ENCODE measurements at regions not wholly inside any gene's neighbourhood (a gene's known extent, or its start where the extent isn't known, plus 50 kb on each side); places are given as distances from the start of the nearest gene placed in this dataset.
"Not testable (repeated sequence)": the region's sequence is repeated elsewhere in the genome, so short reads cannot be mapped to it uniquely, and the experiment has no call there.

GRCh38 chr1:192878249-192878648 lies 69.4 kb downstream of the RGS2 start:
- Mint-ChIP-seq H3K4me1 (no peaks in the 10 kb centered on the region), H3K36me3 (peaks cover 0 to 9% (median 0%) of the 10 kb centered on the region in 3 donors), H3K4me3 (no peak overlapping the region), H3K9me3 (peaks cover 0 to 2% (median 0%) of the 10 kb centered on the region in 5 donors), H3K27me3 (peaks cover 14 to 17% of the 10 kb centered on the region in 2 donors), H3K27ac (no peak overlapping the region)
- Histone ChIP-seq H3K36me3 (ENCODE audit: insufficient read depth, low read length) (no peaks in the 10 kb centered on the region), H3K4me1 (ENCODE audit: insufficient read depth, low read length) (no peaks in the 10 kb centered on the region), H3K27me3 (ENCODE audit: insufficient read depth, low read length, poor library complexity, severe bottlenecking) (no peaks in the 10 kb centered on the region), H3K27ac (ENCODE audit: low read depth, low read length) (no peak overlapping the region), H3K9me3 (ENCODE audit: low read length) (no peaks in the 10 kb centered on the region), H3K4me3 (ENCODE audit: low read length) (no peak overlapping the region)
- ChIA-PET CTCF (no interaction called here), POLR2A (no interaction called here)
- no peak for DNase-seq

- no peak overlapping the region for H3K27ac ChIP-seq (ENCODE audit: low read depth, low read length)
- Mint-ChIP-seq H3K4me1 (no peaks in the 10 kb centered on the region), H3K4me3 (no peak overlapping the region), H3K9me3 (peaks cover 0 to 2% (median 0%) of the 10 kb centered on the region in 5 donors), H3K36me3 (peaks cover 0 to 9% (median 0%) of the 10 kb centered on the region in 3 donors), H3K27me3 (peaks cover 10 to 15% of the 10 kb centered on the region in 2 donors), H3K27ac (no peak overlapping the region)
- no peaks in the 10 kb centered on the region for H3K27me3 ChIP-seq (ENCODE audit: insufficient read depth, low read length, poor library complexity, severe bottlenecking)
- no peak overlapping the region for H3K4me3 ChIP-seq (ENCODE audit: low read length)
- no peaks in the 10 kb centered on the region for H3K36me3 ChIP-seq (ENCODE audit: insufficient read depth, low read length)
- POLR2A ChIA-PET: no interaction called here
- no peaks in the 10 kb centered on the region for H3K9me3 ChIP-seq (ENCODE audit: low read length)
- DNase-seq: no peak
- no peaks in the 10 kb centered on the region for H3K4me1 ChIP-seq (ENCODE audit: insufficient read depth, low read length)
- CTCF ChIA-PET: no interaction called here
Observed at GRCh38 chr1:192879406-192879805, 70.6 kb downstream of the RGS2 start.

DNA sequence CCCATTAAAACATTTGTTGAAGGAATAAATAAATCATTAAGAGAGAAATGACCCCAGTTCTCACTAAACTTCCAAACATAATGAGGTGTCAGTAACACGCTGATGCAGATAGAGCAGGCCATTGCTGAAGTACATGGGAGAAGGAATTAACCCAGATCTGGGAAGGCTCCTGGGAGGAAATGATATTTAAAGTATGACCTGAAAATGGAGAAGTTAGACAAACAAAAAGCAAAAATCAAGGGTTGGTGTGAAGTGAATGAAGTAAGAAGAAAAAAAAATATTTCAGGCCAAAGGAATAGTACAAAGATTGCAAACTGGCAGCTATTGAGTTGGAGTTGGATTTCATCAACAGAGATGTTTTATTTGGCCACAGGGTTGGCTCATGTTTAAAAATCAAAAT lies 71.4 kb downstream of the RGS2 start:
- H3K27ac Mint-ChIP-seq: no peak overlapping the region

DNA sequence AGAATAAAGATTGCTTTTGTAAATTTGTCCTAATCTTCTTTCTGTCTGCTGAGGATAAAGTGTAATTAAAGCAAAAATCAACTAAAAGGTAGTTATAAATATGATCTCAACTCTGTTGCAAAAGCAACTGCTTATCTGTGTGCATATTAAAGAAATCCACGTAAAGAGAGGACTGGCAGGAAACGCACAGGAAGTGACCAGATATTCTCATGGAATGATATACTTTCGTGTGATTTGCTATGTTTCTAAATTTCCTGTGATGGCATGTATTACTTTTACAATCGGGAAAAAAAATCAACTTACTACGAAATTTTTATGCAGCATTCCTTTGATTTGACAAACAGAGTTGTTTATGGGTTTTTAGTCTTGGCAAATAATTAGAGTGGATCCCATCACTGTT lies 75.4 kb downstream of the RGS2 start:
- peaks cover 2 to 6% of the 10 kb centered on the region in 2 donors for H3K27me3 Mint-ChIP-seq
- H3K4me3 ChIP-seq (ENCODE audit: low read length): no peak overlapping the region
- no peaks in the 10 kb centered on the region for H3K27me3 ChIP-seq (ENCODE audit: insufficient read depth, low read length, poor library complexity, severe bottlenecking)
- peaks cover 0 to 2% (median 0%) of the 10 kb centered on the region in 5 donors for H3K9me3 Mint-ChIP-seq
- CTCF ChIA-PET: no interaction called here
- no peaks in the 10 kb centered on the region for H3K4me1 ChIP-seq (ENCODE audit: insufficient read depth, low read length)
- no peak overlapping the region for H3K27ac ChIP-seq (ENCODE audit: low read depth, low read length)
- no peak overlapping the region for H3K27ac Mint-ChIP-seq
- no peaks in the 10 kb centered on the region for H3K36me3 ChIP-seq (ENCODE audit: insufficient read depth, low read length)
- no peak overlapping the region for H3K4me3 Mint-ChIP-seq
- POLR2A ChIA-PET: no interaction called here
- H3K36me3 Mint-ChIP-seq: peaks cover 0 to 9% (median 0%) of the 10 kb centered on the region in 3 donors
- H3K4me1 Mint-ChIP-seq: no peaks in the 10 kb centered on the region
- no peak for DNase-seq
- no peaks in the 10 kb centered on the region for H3K9me3 ChIP-seq (ENCODE audit: low read length)

More for the DNA sequence above, 71.4 kb downstream of the RGS2 start:
- no peak overlapping the region for H3K4me3 Mint-ChIP-seq
- no peaks in the 10 kb centered on the region for H3K4me1 Mint-ChIP-seq
- peaks cover 0 to 2% (median 0%) of the 10 kb centered on the region in 5 donors for H3K9me3 Mint-ChIP-seq
- DNase-seq: no peak
- no peaks in the 10 kb centered on the region for H3K36me3 ChIP-seq (ENCODE audit: insufficient read depth, low read length)
- peaks cover 8 to 15% of the 10 kb centered on the region in 2 donors for H3K27me3 Mint-ChIP-seq
- no peak overlapping the region for H3K27ac ChIP-seq (ENCODE audit: low read depth, low read length)
- H3K4me1 ChIP-seq (ENCODE audit: insufficient read depth, low read length): no peaks in the 10 kb centered on the region
- ChIA-PET POLR2A (no interaction called here), CTCF (no interaction called here)
- no peak overlapping the region for H3K4me3 ChIP-seq (ENCODE audit: low read length)
- peaks cover 0 to 9% (median 0%) of the 10 kb centered on the region in 3 donors for H3K36me3 Mint-ChIP-seq
- H3K27me3 ChIP-seq (ENCODE audit: insufficient read depth, low read length, poor library complexity, severe bottlenecking): no peaks in the 10 kb centered on the region
- H3K9me3 ChIP-seq (ENCODE audit: low read length): no peaks in the 10 kb centered on the region

DNA sequence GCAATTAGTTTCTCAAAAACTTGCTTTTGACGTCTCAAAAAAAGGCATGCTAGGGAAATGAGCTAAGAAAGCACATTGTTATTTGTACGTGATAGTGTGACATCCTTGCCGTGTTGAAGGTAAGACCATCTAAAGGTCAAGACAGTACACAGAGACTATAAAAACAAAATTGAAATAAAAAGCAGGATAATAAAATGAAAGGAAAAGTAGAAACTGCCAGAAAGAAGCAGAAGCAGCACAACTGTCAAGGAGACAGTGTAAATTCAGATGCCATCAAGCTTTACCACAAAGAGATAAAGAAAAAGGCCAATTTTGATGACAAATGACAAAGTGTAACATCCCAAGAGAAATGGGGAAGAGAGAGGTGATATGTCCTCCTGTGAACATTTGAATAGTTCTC lies 76.5 kb downstream of the RGS2 start:
- H3K27ac Mint-ChIP-seq; H3K27me3 Mint-ChIP-seq; DNase-seq; H3K36me3 ChIP-seq (ENCODE audit: insufficient read depth, low read length); H3K27me3 ChIP-seq (ENCODE audit: insufficient read depth, low read length, poor library complexity, severe bottlenecking); H3K4me1 Mint-ChIP-seq; CTCF ChIA-PET; H3K4me3 Mint-ChIP-seq; POLR2A ChIA-PET; H3K9me3 ChIP-seq (ENCODE audit: low read length); H3K4me3 ChIP-seq (ENCODE audit: low read length); H3K9me3 Mint-ChIP-seq; H3K36me3 Mint-ChIP-seq; H3K27ac ChIP-seq (ENCODE audit: low read depth, low read length); H3K4me1 ChIP-seq (ENCODE audit: insufficient read depth, low read length): not testable (repeated sequence)

DNA sequence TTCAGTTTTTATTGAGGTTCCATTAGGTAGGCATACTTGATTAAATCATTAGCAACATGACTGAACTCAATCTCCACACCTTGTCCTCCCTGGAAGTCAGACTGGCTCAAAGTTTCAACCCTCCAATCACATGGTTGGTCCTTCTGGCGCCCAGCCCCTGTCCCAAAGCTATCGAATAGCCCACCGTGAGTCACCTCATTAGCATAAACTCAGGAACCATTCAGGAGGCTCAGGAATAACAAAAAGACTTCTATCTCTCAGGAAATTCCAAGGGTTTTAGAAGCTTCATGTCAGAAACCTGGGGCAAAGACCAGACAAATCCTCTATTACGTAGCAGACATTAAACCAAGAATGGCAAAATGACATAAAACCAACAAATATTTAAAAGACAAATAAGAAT lies 78.6 kb downstream of the RGS2 start:
- Histone ChIP-seq H3K27ac (ENCODE audit: low read depth, low read length) (no peak overlapping the region), H3K36me3 (ENCODE audit: insufficient read depth, low read length) (no peaks in the 10 kb centered on the region), H3K4me1 (ENCODE audit: insufficient read depth, low read length) (no peaks in the 10 kb centered on the region), H3K9me3 (ENCODE audit: low read length) (no peaks in the 10 kb centered on the region), H3K4me3 (ENCODE audit: low read length) (no peak overlapping the region), H3K27me3 (ENCODE audit: insufficient read depth, low read length, poor library complexity, severe bottlenecking) (no peaks in the 10 kb centered on the region)
- Mint-ChIP-seq H3K27ac (no peak overlapping the region), H3K36me3 (no peaks in the 10 kb centered on the region), H3K4me1 (no peaks in the 10 kb centered on the region), H3K27me3 (no peaks in the 10 kb centered on the region), H3K9me3 (no peaks in the 10 kb centered on the region), H3K4me3 (no peak overlapping the region)
- ChIA-PET POLR2A (no interaction called here), CTCF (interaction anchor here (1.4 kb wide), 1 partner anchor 81 kb away, joined by 3 read pairs; no protein-coding TSS in a partner anchor)
- no peak for DNase-seq

DNA sequence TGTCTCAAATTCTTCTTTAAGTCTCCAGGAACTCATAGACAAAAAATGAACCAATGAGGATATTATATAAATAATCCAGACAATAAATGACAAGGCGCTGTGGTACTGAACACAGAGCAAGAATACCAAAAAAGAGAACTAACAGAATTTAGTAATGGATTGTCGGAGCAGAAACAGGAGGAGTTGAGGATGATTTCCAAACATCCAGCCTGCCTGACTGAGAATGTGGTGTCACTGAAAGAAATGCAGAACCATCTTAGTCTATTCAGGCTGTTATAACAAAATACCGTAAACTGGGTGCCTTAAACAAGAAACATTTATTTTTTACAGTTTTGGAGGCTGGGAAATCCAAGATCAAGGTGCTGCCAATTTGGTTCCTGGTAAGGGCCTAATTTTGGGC lies 79.7 kb downstream of the RGS2 start:
- no peaks in the 10 kb centered on the region for H3K9me3 ChIP-seq (ENCODE audit: low read length)
- Mint-ChIP-seq H3K4me1 (no peaks in the 10 kb centered on the region), H3K27me3 (no peaks in the 10 kb centered on the region), H3K36me3 (no peaks in the 10 kb centered on the region), H3K9me3 (no peaks in the 10 kb centered on the region), H3K27ac (no peak overlapping the region), H3K4me3 (no peak overlapping the region)
- H3K27ac ChIP-seq (ENCODE audit: low read depth, low read length): no peak overlapping the region
- no peak for DNase-seq
- ChIA-PET POLR2A (no interaction called here), CTCF (no interaction called here)
- H3K4me3 ChIP-seq (ENCODE audit: low read length): no peak overlapping the region
- H3K27me3 ChIP-seq (ENCODE audit: insufficient read depth, low read length, poor library complexity, severe bottlenecking): no peaks in the 10 kb centered on the region
- no peaks in the 10 kb centered on the region for H3K4me1 ChIP-seq (ENCODE audit: insufficient read depth, low read length)
- H3K36me3 ChIP-seq (ENCODE audit: insufficient read depth, low read length): no peaks in the 10 kb centered on the region

- no peaks in the 10 kb centered on the region for H3K4me1 Mint-ChIP-seq
- no peaks in the 10 kb centered on the region for H3K36me3 Mint-ChIP-seq
Observed at GRCh38 chr1:192889082-192889481, 80.2 kb downstream of the RGS2 start.

GRCh38 chr1:192890134-192890533 lies 81.3 kb downstream of the RGS2 start:
- ChIA-PET POLR2A (no interaction called here), CTCF (no interaction called here)
- Histone ChIP-seq H3K4me1 (ENCODE audit: insufficient read depth, low read length) (no peaks in the 10 kb centered on the region), H3K27ac (ENCODE audit: low read depth, low read length) (no peak overlapping the region), H3K4me3 (ENCODE audit: low read length) (no peak overlapping the region), H3K27me3 (ENCODE audit: insufficient read depth, low read length, poor library complexity, severe bottlenecking) (no peaks in the 10 kb centered on the region), H3K9me3 (ENCODE audit: low read length) (no peaks in the 10 kb centered on the region), H3K36me3 (ENCODE audit: insufficient read depth, low read length) (no peaks in the 10 kb centered on the region)
- H3K27ac Mint-ChIP-seq: no peak overlapping the region
- no peaks in the 10 kb centered on the region for H3K9me3 Mint-ChIP-seq
- H3K4me3 Mint-ChIP-seq: no peak overlapping the region
- no peaks in the 10 kb centered on the region for H3K4me1 Mint-ChIP-seq
- no peak for DNase-seq
- no peaks in the 10 kb centered on the region for H3K27me3 Mint-ChIP-seq
- no peaks in the 10 kb centered on the region for H3K36me3 Mint-ChIP-seq

More at GRCh38 chr1:192889082-192889481, 80.2 kb downstream of the RGS2 start:
- no peak overlapping the region for H3K27ac ChIP-seq (ENCODE audit: low read depth, low read length)
- no peaks in the 10 kb centered on the region for H3K36me3 ChIP-seq (ENCODE audit: insufficient read depth, low read length)
- POLR2A ChIA-PET: no interaction called here
- CTCF ChIA-PET: no interaction called here
- H3K4me3 Mint-ChIP-seq: no peak overlapping the region
- no peak overlapping the region for H3K4me3 ChIP-seq (ENCODE audit: low read length)
- H3K9me3 Mint-ChIP-seq: no peaks in the 10 kb centered on the region
- H3K9me3 ChIP-seq (ENCODE audit: low read length): no peaks in the 10 kb centered on the region
- DNase-seq: no peak
- no peaks in the 10 kb centered on the region for H3K4me1 ChIP-seq (ENCODE audit: insufficient read depth, low read length)
- H3K27me3 ChIP-seq (ENCODE audit: insufficient read depth, low read length, poor library complexity, severe bottlenecking): no peaks in the 10 kb centered on the region
- H3K27me3 Mint-ChIP-seq: no peaks in the 10 kb centered on the region
- no peak overlapping the region for H3K27ac Mint-ChIP-seq
